GM18868 (cell line): ENCODE measurements at regions not wholly inside any gene's neighbourhood (a gene's known extent, or its start where the extent isn't known, plus 50 kb on each side); places are given as distances from the start of the nearest gene placed in this dataset.
"Not testable (repeated sequence)": the region's sequence is repeated elsewhere in the genome, so short reads cannot be mapped to it uniquely, and the experiment has no call there.

Experiments
- ATAC-seq: cut with Tn5 transposase; IDR thresholded peaks from one replicate; pipeline ENCODE4 v1.9.1; 2021; ENCODE audit warnings: mild to moderate bottlenecking, moderate library complexity; ENCODE audit not compliant: unreplicated experiment

- no peak for ATAC-seq
Measured at GRCh38 chr4:28007693-28008092, 1147.1 kb downstream of the STIM2 start.

GRCh38 chr4:28009541-28009940 lies 1148.9 kb downstream of the STIM2 start:
- no peak for ATAC-seq

GRCh38 chr4:28010577-28011240 lies 1150.1 kb downstream of the STIM2 start:
- no peak for ATAC-seq

- no peak for ATAC-seq
Measured at GRCh38 chr4:28014469-28014868, 1153.8 kb downstream of the STIM2 start.

GRCh38 chr4:28015996-28016395 lies 1155.4 kb downstream of the STIM2 start:
- no peak for ATAC-seq

- not testable (repeated sequence) for ATAC-seq
Measured at GRCh38 chr4:28038253-28038652, 1177.6 kb downstream of the STIM2 start.

GRCh38 chr4:28062562-28062961 lies 1201.9 kb downstream of the STIM2 start:
- no peak for ATAC-seq

- ATAC-seq, result no peak
Measured at GRCh38 chr4:28073860-28074555, 1213.4 kb downstream of the STIM2 start.

GRCh38 chr4:28075401-28075956 lies 1214.8 kb downstream of the STIM2 start:
- no peak for ATAC-seq

GRCh38 chr4:28077203-28077602 lies 1216.6 kb downstream of the STIM2 start:
- ATAC-seq, result not testable (repeated sequence)

- ATAC-seq, result no peak
Measured at GRCh38 chr4:28082686-28083390, 1222.2 kb downstream of the STIM2 start.

GRCh38 chr4:28092610-28093009 lies 1232.0 kb downstream of the STIM2 start:
- no peak for ATAC-seq

- no peak for ATAC-seq
Measured at GRCh38 chr4:28093071-28093470, 1232.4 kb downstream of the STIM2 start.

GRCh38 chr4:28101583-28101982 lies 1240.9 kb downstream of the STIM2 start:
- no peak for ATAC-seq

- ATAC-seq, result no peak
Measured at GRCh38 chr4:28105271-28105859, 1244.7 kb downstream of the STIM2 start.

- no peak for ATAC-seq
Measured at GRCh38 chr4:28106155-28106554, 1245.5 kb downstream of the STIM2 start.

- ATAC-seq, result no peak
Measured at GRCh38 chr4:28109801-28110200, 1249.2 kb downstream of the STIM2 start.

- ATAC-seq, result not testable (repeated sequence)
Measured at GRCh38 chr4:28112691-28113335, 1252.2 kb downstream of the STIM2 start.

GRCh38 chr4:28113586-28113985 lies 1252.9 kb downstream of the STIM2 start:
- ATAC-seq, result not testable (repeated sequence)

GRCh38 chr4:28116526-28117083 lies 1256.0 kb downstream of the STIM2 start:
- ATAC-seq, result not testable (repeated sequence)
